Activated T-cell treated with anti-CD3 and anti-CD28 coated beads, Interleukin-2, amount 50 U/mL, for 72 hours (primary cell): ENCODE measurements at regions not wholly inside any gene's neighbourhood (a gene's known extent, or its start where the extent isn't known, plus 50 kb on each side); places are given as distances from the start of the nearest gene placed in this dataset.

Experiments used
- ATAC-seq, 2 donors: fragments of 150-1000 bp; cut with Tn5 transposase; replicated peaks in 1 of 2; 2 replicates each; pipeline ENCODE4 v1.10.0; 2021; ENCODE audit warnings: moderate library complexity in 2 of 2, mild to moderate bottlenecking in 1 of 2
- DNase-seq, 2 donors: peaks; one replicate each; pipeline ENCODE4 v3.0.0; 2021 to 2022; ENCODE audit warnings: mixed read lengths in 1 of 2
- H3K27ac Mint-ChIP-seq: one replicate; pipeline ENCODE4 v1.8.0; 2022; ENCODE audit warnings: mild to moderate bottlenecking, moderate library complexity, mixed read lengths
- H3K27me3 Mint-ChIP-seq: one replicate; pipeline ENCODE4 v1.8.0; 2022; ENCODE audit warnings: low read depth, mixed read lengths
- H3K36me3 Mint-ChIP-seq, 2 donors: one replicate each; pipeline ENCODE4 v1.8.0; 2022; ENCODE audit warnings: mixed read lengths in 2 of 2, mild to moderate bottlenecking in 1 of 2; ENCODE audit not compliant: insufficient read depth in 2 of 2
- H3K4me1 Mint-ChIP-seq: one replicate; pipeline ENCODE4 v1.8.0; 2022; ENCODE audit warnings: low read depth, mixed read lengths
- H3K4me3 Mint-ChIP-seq, 2 donors: one replicate each; pipeline ENCODE4 v1.8.0; 2022; ENCODE audit warnings: mild to moderate bottlenecking in 2 of 2, mixed read lengths in 2 of 2, moderate library complexity in 2 of 2
- H3K9me3 Mint-ChIP-seq, 2 donors: one replicate each; pipeline ENCODE4 v1.8.0; 2022; ENCODE audit warnings: mixed read lengths in 2 of 2

DNA sequence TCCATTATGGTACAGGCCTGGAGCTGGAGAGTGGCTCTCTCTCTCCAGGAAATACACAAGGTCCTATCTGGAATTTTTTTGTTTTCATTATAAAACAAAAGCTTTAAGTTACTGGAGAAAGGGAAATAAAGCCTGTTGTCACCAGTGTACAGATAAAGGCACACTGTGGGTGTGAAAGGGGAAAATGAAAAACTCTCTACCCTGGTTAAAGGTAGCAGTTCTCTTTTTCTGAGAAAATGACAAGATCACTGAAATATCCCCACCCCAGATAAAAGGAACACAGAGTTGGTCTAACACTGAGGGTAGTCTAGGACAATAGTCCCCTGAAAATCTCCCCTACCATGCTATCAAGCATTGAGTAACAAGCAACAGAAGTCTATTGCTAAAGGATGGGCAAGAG is 438.7 kb downstream of the MBD2 start:
- H3K27ac Mint-ChIP-seq, result no peak overlapping the region
- ATAC-seq, result no peak
- no peaks in the 10 kb centered on the region for H3K36me3 Mint-ChIP-seq
- no peaks in the 10 kb centered on the region for H3K4me1 Mint-ChIP-seq
- H3K4me3 Mint-ChIP-seq, result no peak overlapping the region
- H3K27me3 Mint-ChIP-seq, result no peaks in the 10 kb centered on the region
- DNase-seq, result no peak
- H3K9me3 Mint-ChIP-seq, result peaks cover 0 to 3% of the 10 kb centered on the region in 2 donors

DNA sequence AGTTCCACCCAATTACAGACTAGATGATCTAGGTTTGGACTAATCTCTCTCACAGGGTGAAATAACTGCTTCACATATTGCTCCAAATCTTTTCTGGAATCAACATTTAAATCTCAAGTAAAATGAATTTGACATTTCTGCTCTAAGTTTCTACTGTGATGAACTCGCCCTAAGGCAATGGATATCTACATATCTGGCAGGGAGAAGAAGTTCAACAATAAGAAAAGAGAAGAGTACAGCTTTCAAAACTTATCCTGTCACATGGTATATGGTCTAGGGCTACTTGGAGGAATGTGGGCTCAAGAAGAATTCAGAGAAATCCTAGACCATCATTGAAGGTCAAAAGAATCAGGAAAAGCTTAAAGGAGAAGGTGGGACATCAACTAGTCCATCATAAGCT is 440.2 kb downstream of the MBD2 start:
- H3K4me3 Mint-ChIP-seq, result no peak overlapping the region
- ATAC-seq, result no peak
- no peaks in the 10 kb centered on the region for H3K27me3 Mint-ChIP-seq
- H3K36me3 Mint-ChIP-seq, result no peaks in the 10 kb centered on the region
- H3K4me1 Mint-ChIP-seq, result no peaks in the 10 kb centered on the region
- H3K9me3 Mint-ChIP-seq, result peaks cover 3 to 4% of the 10 kb centered on the region in 2 donors
- no peak for DNase-seq
- H3K27ac Mint-ChIP-seq, result no peak overlapping the region

DNA sequence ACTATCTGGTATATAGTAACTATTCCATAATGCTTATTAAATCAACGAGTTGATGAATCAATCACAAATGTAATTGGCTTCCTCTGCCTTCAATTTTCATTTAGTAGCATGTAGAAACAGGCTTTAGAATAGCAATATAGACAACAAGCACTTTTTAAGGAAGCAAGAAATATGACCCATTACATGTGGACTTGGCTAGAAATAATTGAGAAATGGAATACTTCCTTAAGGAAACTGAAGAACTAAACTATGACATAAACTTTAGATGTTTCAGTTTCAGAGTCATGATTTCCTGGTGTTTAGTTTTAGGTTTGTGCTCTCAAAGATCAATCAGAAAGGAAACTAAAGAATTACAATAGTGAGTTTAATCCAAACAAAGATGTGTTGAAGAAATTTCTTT is 443.8 kb downstream of the MBD2 start:
- peaks cover 0 to 3% of the 10 kb centered on the region in 2 donors for H3K36me3 Mint-ChIP-seq
- H3K27ac Mint-ChIP-seq, result no peak overlapping the region
- peaks cover 4 to 5% of the 10 kb centered on the region in 2 donors for H3K9me3 Mint-ChIP-seq
- no peaks in the 10 kb centered on the region for H3K4me1 Mint-ChIP-seq
- DNase-seq (no peak), ATAC-seq (no peak)
- no peaks in the 10 kb centered on the region for H3K27me3 Mint-ChIP-seq
- no peak overlapping the region for H3K4me3 Mint-ChIP-seq

DNA sequence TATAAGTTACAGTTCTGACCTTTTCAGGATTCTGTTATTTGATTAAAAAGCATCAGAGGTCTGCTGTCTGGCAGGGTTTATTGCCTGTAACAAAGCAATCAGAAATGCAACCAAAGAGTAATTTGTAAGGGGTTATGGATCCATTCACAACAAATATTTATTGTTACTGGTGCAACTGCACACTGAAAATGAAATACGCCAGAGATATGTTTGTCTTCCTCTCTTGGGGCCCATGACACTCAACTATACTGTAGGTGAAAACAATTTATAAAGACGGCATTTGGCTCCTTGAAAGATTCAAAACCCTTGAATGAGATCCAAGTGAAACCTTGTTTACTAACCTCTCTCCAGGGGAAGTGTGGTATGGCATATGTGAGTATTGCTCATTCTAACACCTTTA is 452.2 kb downstream of the MBD2 start:
- no peaks in the 10 kb centered on the region for H3K27me3 Mint-ChIP-seq
- no peak overlapping the region for H3K4me3 Mint-ChIP-seq
- H3K36me3 Mint-ChIP-seq, result peaks cover 0 to 3% of the 10 kb centered on the region in 2 donors
- ATAC-seq (no peak), DNase-seq (no peak)
- H3K9me3 Mint-ChIP-seq, result peaks cover 10 to 14% of the 10 kb centered on the region in 2 donors
- H3K4me1 Mint-ChIP-seq, result no peaks in the 10 kb centered on the region
- no peak overlapping the region for H3K27ac Mint-ChIP-seq

DNA sequence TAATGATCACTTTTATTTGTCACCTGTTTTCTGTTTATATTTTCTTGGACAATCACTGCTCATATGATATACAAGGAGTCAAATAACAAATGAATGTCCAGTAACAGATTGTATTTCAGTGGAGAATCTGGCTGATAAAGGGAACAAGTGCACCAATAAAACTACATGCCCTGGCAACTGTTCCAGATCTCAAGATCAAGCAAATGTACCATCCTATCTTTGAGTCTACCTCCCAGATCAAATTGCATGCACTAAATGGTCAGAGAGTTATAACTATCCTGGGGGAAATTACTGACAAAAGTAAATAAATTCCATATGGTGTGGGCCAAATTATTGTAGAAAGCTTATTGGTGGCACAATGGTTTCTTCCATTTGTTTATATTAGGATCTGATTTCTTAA is 452.8 kb downstream of the MBD2 start:
- Mint-ChIP-seq H3K4me3 (no peak overlapping the region), H3K4me1 (no peaks in the 10 kb centered on the region), H3K27ac (no peak overlapping the region), H3K36me3 (peaks cover 0 to 2% of the 10 kb centered on the region in 2 donors), H3K27me3 (no peaks in the 10 kb centered on the region), H3K9me3 (peaks cover 10 to 18% of the 10 kb centered on the region in 2 donors)
- ATAC-seq (no peak), DNase-seq (no peak)

DNA sequence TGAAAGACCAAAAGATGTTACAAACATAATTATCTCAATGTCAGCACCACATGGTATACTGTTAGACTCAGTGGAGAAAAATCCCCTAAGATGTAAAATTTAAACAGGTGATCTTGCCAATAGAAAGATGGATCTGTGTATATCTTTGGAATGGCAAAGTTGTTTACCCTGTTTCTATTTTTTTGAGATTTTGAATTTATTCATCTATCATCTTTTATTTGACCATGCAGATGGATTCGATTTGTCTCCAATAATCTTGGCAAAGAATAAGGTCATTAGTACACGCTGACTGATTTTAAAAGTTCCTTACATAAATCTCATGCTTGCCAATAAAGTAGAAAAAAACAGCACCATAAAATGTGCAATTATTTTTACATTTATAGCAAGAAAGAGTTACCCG is 459.3 kb downstream of the MBD2 start:
- Mint-ChIP-seq H3K4me3 (no peak overlapping the region), H3K27me3 (no peaks in the 10 kb centered on the region), H3K9me3 (peaks cover 5 to 14% of the 10 kb centered on the region in 2 donors), H3K27ac (no peak overlapping the region), H3K4me1 (no peaks in the 10 kb centered on the region), H3K36me3 (no peaks in the 10 kb centered on the region)
- ATAC-seq (no peak), DNase-seq (no peak)

DNA sequence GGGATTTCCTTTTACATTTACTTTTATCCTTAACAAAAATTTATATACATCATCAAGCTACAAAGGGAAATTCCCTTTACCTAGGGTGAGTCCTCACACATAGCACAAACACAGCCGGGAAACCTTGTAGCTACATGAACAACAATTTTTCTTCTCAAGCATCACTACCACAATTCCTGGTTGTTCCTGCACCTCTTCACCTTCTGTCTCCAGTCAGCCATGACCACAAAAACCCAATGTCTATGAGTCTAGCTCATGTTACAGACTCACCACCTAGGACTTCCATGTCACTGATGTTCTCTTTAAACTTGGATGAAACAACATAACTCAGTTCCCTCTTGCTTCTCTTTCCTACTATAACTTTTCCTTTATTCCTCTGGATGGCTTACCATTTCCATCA is 460.4 kb downstream of the MBD2 start:
- ATAC-seq (no peak), DNase-seq (no peak)
- H3K4me3 Mint-ChIP-seq, result no peak overlapping the region
- H3K36me3 Mint-ChIP-seq, result no peaks in the 10 kb centered on the region
- H3K4me1 Mint-ChIP-seq, result no peaks in the 10 kb centered on the region
- no peak overlapping the region for H3K27ac Mint-ChIP-seq
- no peaks in the 10 kb centered on the region for H3K27me3 Mint-ChIP-seq
- H3K9me3 Mint-ChIP-seq, result peaks cover 5 to 14% of the 10 kb centered on the region in 2 donors

DNA sequence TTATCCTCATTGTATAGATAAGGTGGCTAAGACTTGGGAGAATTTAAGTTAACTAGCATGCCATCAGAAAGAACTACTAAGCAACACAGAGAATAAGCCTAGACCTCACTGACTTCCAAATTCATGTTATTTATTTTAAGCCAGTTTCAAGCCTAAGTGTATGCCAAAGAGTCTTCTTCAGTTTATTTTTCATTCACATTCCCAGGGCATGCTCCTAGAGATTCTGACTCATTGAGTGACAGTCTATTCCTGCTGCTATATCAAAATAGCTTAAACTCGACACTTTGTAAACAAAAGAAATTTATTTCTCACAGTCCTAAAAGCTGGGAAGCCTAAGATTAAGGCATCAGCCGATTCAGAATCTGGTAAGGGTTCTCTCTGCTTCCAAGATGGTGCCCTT is 467.1 kb downstream of the MBD2 start:
- Mint-ChIP-seq H3K4me3 (no peak overlapping the region), H3K36me3 (no peaks in the 10 kb centered on the region), H3K27me3 (no peaks in the 10 kb centered on the region), H3K9me3 (peaks cover 4 to 5% of the 10 kb centered on the region in 2 donors), H3K4me1 (no peaks in the 10 kb centered on the region), H3K27ac (no peak overlapping the region)
- no peak for DNase-seq
- ATAC-seq, result no peak

DNA sequence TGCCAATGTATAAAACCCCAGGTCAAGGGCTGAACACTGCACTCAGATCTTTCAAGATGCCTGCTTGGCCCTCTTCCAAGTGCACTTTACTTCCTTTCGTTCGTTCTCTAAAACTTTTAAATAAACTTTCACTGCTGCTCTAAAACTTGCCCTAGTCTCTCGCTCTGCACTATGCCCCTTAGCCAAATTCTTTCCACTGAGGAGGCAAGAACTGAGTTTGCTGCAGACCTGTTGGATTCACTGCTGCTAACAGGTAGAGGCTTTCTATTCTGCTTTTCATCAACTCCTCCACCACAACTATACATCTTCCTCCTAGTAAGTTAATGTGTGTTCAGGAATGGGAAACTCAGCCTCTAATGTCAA is 467.9 kb downstream of the MBD2 start:
- Mint-ChIP-seq H3K4me3 (no peak overlapping the region), H3K27me3 (no peaks in the 10 kb centered on the region), H3K27ac (no peak overlapping the region), H3K4me1 (no peaks in the 10 kb centered on the region), H3K9me3 (peaks cover 4 to 5% of the 10 kb centered on the region in 2 donors), H3K36me3 (no peaks in the 10 kb centered on the region)
- ATAC-seq, result no peak
- DNase-seq, result no peak

DNA sequence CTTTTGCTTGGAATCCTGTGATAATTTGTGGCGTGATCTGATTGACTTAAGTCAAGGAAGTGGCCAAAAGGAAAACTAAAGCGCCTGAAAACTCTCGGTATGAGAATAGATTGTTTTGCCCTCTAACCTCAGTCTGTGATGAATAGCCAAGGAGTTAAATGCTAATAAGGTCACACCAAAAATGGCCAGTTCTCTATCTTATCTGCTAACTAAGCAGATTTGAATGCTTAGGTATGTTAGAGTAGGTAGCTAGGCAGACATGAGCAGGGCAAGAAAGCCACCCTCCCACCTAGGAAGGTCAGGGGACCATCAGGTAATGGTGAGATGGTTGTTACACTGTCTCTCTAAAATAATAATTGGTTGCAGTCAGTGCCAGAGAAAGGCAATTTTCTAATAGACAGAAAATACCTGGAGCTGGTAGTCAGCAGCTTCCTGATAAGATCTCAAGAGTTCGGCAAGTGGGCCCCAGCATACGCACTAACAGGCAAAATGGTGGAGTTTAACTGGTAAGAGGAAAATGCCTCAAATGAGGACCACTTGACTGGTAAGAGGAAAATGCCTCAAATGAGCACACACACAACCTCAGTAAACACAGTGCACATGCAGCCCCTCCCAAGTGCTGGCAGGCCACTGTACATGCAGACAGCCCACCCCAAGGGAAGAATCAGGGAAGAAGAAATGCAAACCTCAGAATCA is 468.4 kb downstream of the MBD2 start:
- no peak overlapping the region for H3K27ac Mint-ChIP-seq

DNA sequence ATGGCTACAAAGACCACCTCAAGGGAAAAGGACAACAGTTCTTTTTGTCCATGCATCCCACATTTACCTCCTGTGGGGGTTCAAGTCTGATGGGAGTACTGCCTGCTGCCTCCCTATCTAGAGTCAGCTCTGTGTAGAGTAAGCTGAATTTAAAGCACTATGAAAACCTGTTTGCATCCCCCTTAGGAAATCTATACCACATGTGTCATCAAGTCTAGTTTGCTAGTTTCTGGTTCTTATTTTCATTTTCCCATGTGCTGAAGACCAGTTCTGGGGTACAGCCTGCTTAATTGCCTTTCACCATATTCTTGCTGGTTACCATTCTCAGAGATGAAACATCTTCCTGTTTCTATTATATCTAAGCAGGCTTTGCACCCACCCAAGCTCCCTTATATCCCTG is 470.3 kb downstream of the MBD2 start:
- Mint-ChIP-seq H3K4me1 (no peaks in the 10 kb centered on the region), H3K27ac (no peak overlapping the region), H3K27me3 (no peaks in the 10 kb centered on the region), H3K36me3 (no peaks in the 10 kb centered on the region), H3K4me3 (no peak overlapping the region), H3K9me3 (peaks cover 3 to 5% of the 10 kb centered on the region in 2 donors)
- ATAC-seq (no peak), DNase-seq (no peak)

More for the DNA sequence above, 468.4 kb downstream of the MBD2 start:
- H3K27me3 Mint-ChIP-seq, result no peaks in the 10 kb centered on the region
- no peaks in the 10 kb centered on the region for H3K36me3 Mint-ChIP-seq
- DNase-seq (no peak), ATAC-seq (no peak)
- no peaks in the 10 kb centered on the region for H3K4me1 Mint-ChIP-seq
- H3K9me3 Mint-ChIP-seq, result peaks cover 3 to 4% of the 10 kb centered on the region in 2 donors
- H3K4me3 Mint-ChIP-seq, result no peak overlapping the region

DNA sequence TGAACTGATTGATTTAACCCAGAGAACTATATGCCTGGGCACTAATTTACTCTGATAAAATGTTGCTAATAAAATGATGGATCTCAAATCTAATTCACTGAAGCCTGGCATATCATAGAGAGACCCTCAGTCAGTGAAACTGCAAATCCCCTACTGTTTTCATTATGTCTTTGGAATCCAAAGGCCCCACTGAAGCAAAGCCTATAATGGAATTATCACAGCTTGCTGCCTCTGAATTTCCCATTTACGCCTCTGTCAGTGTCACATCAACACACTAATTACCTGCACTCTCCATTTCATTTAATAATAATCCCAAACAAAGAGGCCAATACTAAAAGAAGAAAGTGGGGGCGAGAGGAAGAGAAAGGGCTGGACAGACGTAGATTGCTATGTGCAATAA is 470.9 kb downstream of the MBD2 start:
- Mint-ChIP-seq H3K27ac (no peak overlapping the region), H3K36me3 (no peaks in the 10 kb centered on the region), H3K4me3 (no peak overlapping the region), H3K4me1 (no peaks in the 10 kb centered on the region), H3K9me3 (peaks cover 3 to 5% of the 10 kb centered on the region in 2 donors), H3K27me3 (no peaks in the 10 kb centered on the region)
- ATAC-seq (no peak), DNase-seq (no peak)

DNA sequence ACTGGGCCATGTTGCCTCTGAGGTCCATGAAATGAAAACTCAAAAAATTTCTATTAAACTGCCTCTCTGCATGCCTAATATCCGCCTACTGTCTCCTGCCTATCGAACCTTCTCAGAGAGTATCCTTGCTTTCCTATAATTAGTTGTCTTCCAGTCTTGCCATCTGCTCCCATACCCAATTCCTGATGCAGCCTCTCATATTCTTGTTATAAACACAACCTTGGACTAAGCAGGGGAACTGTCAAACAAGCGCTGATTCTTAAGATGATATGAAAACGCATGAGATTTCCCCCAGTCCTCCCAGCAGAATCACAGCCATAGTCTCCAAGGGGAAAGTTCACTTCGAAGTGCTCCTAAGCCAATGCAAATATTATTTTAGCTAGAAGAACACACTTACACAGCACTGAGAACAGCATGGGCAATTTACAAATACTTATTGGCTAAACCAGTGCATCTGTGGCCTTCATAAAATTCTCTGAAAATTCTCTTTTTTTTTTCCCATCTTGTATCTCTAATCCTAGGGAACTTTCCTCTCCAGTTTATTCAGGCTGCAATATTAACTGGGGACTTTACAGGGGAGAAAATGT is 471.6 kb downstream of the MBD2 start:
- no peak overlapping the region for H3K4me3 Mint-ChIP-seq
- ATAC-seq (no peak), DNase-seq (no peak)
- no peaks in the 10 kb centered on the region for H3K36me3 Mint-ChIP-seq
- H3K27ac Mint-ChIP-seq, result no peak overlapping the region
- H3K27me3 Mint-ChIP-seq, result no peaks in the 10 kb centered on the region
- no peaks in the 10 kb centered on the region for H3K4me1 Mint-ChIP-seq
- peaks cover 3% of the 10 kb centered on the region in 2 donors for H3K9me3 Mint-ChIP-seq

DNA sequence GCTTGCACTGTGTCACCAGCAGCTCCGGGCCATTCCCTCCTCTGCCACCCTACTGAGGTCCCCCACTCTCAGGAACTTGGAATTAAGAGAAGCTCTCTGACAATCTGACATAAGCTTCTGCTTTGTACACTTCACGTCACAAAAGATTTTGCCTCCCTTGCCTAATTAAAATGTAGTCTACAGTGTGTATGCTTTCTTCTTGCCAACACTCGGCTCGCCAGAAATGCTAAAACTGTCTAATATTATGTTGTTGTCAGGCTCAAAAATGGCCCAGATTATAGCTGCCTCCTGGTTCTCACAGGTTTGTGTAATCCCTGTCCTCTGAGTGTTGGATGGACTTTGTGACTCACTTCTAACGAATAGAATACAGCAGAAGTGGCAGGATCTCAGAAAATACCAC is 474.7 kb downstream of the MBD2 start:
- ATAC-seq, result no peak
- H3K4me3 Mint-ChIP-seq, result no peak overlapping the region
- H3K27ac Mint-ChIP-seq, result no peak overlapping the region
- no peaks in the 10 kb centered on the region for H3K4me1 Mint-ChIP-seq
- H3K36me3 Mint-ChIP-seq, result no peaks in the 10 kb centered on the region
- peaks cover 1 to 3% of the 10 kb centered on the region in 2 donors for H3K9me3 Mint-ChIP-seq
- no peak for DNase-seq
- no peaks in the 10 kb centered on the region for H3K27me3 Mint-ChIP-seq
